ENCODE measurements at regions not wholly inside any gene's neighbourhood (a gene's known extent, or its start where the extent isn't known, plus 50 kb on each side); places are given as distances from the start of the nearest gene placed in this dataset.

DNA sequence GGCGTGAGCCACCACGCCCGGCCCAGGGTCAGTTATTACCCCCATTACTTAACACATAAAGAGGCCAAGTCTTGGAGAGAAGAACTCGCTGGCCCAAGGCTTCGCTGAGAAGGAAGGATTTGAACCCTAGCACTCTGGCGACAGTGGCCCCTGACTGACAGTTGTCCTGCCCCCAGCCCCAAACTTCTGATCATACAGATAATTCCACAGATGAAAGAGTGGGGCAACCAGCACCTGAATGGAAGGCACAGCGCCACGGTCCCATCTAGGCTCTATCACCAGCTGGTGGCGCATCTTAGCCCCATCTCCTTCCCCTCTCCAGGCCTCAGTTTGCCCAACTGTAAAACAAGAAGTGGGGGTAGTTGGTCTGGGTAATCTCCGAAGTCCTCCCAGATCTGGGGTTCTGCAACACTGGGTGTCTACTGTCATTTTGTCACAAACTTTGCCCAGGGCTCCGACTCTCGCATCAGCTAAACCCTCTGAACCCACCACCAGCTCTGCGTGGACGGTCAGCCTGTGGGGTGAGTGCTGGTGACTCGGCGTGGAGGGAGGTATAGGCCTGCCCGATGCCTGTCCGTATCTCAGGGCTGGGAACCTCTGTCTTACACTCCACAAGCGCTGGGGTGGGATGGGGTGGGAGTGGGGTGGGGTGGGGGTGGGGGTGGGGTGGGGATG lies 209.3 kb downstream of the C9orf50 start:
- TF ChIP-seq EZH2phosphoT487 (IDR thresholded peaks at IDR 0.05; ENCODE audit: borderline replicate concordance), result no peak
- TF ChIP-seq, protein P1, sequence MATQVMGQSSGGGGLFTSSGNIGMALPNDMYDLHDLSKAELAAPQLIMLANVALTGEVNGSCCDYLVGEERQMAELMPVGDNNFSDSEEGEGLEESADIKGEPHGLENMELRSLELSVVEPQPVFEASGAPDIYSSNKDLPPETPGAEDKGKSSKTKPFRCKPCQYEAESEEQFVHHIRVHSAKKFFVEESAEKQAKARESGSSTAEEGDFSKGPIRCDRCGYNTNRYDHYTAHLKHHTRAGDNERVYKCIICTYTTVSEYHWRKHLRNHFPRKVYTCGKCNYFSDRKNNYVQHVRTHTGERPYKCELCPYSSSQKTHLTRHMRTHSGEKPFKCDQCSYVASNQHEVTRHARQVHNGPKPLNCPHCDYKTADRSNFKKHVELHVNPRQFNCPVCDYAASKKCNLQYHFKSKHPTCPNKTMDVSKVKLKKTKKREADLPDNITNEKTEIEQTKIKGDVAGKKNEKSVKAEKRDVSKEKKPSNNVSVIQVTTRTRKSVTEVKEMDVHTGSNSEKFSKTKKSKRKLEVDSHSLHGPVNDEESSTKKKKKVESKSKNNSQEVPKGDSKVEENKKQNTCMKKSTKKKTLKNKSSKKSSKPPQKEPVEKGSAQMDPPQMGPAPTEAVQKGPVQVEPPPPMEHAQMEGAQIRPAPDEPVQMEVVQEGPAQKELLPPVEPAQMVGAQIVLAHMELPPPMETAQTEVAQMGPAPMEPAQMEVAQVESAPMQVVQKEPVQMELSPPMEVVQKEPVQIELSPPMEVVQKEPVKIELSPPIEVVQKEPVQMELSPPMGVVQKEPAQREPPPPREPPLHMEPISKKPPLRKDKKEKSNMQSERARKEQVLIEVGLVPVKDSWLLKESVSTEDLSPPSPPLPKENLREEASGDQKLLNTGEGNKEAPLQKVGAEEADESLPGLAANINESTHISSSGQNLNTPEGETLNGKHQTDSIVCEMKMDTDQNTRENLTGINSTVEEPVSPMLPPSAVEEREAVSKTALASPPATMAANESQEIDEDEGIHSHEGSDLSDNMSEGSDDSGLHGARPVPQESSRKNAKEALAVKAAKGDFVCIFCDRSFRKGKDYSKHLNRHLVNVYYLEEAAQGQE (IDR thresholded peaks at IDR 0.05; ENCODE audit: low read depth), result no peak
- TF ChIP-seq JUND (IDR thresholded peaks at IDR 0.05), result no peak
- TF ChIP-seq SIN3A (IDR thresholded peaks at IDR 0.05; ENCODE audit: low read depth), result no peak
- TF ChIP-seq ZFX (IDR thresholded peaks at IDR 0.05), result no peak
- TF ChIP-seq EZH2 (IDR thresholded peaks at IDR 0.05), result no peak
- TF ChIP-seq SP1 (IDR thresholded peaks at IDR 0.05; ENCODE audit: low read depth), result no peak
- TF ChIP-seq, protein P2, sequence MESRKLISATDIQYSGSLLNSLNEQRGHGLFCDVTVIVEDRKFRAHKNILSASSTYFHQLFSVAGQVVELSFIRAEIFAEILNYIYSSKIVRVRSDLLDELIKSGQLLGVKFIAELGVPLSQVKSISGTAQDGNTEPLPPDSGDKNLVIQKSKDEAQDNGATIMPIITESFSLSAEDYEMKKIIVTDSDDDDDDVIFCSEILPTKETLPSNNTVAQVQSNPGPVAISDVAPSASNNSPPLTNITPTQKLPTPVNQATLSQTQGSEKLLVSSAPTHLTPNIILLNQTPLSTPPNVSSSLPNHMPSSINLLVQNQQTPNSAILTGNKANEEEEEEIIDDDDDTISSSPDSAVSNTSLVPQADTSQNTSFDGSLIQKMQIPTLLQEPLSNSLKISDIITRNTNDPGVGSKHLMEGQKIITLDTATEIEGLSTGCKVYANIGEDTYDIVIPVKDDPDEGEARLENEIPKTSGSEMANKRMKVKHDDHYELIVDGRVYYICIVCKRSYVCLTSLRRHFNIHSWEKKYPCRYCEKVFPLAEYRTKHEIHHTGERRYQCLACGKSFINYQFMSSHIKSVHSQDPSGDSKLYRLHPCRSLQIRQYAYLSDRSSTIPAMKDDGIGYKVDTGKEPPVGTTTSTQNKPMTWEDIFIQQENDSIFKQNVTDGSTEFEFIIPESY (IDR thresholded peaks at IDR 0.05; ENCODE audit: extremely low read depth, insufficient replicate concordance, low read length), result no peak
- no peak for TF ChIP-seq ELF1 (IDR thresholded peaks at IDR 0.05; ENCODE audit: borderline replicate concordance, low read depth)
- TF ChIP-seq, protein P3, sequence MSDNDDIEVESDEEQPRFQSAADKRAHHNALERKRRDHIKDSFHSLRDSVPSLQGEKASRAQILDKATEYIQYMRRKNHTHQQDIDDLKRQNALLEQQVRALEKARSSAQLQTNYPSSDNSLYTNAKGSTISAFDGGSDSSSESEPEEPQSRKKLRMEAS (IDR thresholded peaks at IDR 0.05), result no peak
- TF ChIP-seq, protein P4, sequence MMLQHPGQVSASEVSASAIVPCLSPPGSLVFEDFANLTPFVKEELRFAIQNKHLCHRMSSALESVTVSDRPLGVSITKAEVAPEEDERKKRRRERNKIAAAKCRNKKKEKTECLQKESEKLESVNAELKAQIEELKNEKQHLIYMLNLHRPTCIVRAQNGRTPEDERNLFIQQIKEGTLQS (IDR thresholded peaks at IDR 0.05), result no peak
- TF ChIP-seq POLR2AphosphoS5 (IDR thresholded peaks at IDR 0.05; ENCODE audit: low read depth, low read length), result no peak
- TF ChIP-seq ZNF274 (IDR thresholded peaks at IDR 0.05; ENCODE audit: low read depth, low read length), result no peak
- no peak for TF ChIP-seq CBX3 (IDR thresholded peaks at IDR 0.05; ENCODE audit: low read depth)
- no peak for TF ChIP-seq POLR2A (IDR thresholded peaks at IDR 0.05; ENCODE audit: borderline replicate concordance, extremely low read depth, insufficient read depth, insufficient read length)
- ChIA-PET POLR2A (no interaction called here), RAD21 (ENCODE audit: low non-redundant PET in 1 of 2, low total read pairs in 2 of 2, uncharacterized antibody in 2 of 2, unreplicated experiment in 2 of 2) (no interaction called here)

More for the DNA sequence above, 209.3 kb downstream of the C9orf50 start:
- CTCF ChIA-PET, result no interaction called here
- Histone ChIP-seq H2AFZ (ENCODE audit: low read depth, low read length, poor library complexity, severe bottlenecking) (no peak overlapping the region), H3K4me1 (ENCODE audit: control insufficient read depth in 1 of 2, insufficient read depth in 2 of 2, low read length in 2 of 2) (peaks cover 50 to 72% of the 10 kb centered on the region in 2 experiments), H3K27me3 (ENCODE audit: insufficient read depth, low read length) (no peaks in the 10 kb centered on the region), H3K4me3 (replicated peaks in 1 of 2; ENCODE audit: low read depth in 1 of 2, low read length in 2 of 2) (no peak overlapping the region), H4K20me1 (ENCODE audit: insufficient read depth) (no peaks in the 10 kb centered on the region), H3K9ac (ENCODE audit: low read length) (no peak overlapping the region), H3K36me3 (ENCODE audit: control insufficient read depth in 1 of 2, insufficient read depth in 2 of 2, low read length in 2 of 2) (no peaks in the 10 kb centered on the region), H3K9me2 (ENCODE audit: insufficient read depth) (no peaks in the 10 kb centered on the region), H3K27ac (ENCODE audit: low read depth, low read length) (no peak overlapping the region), H3K4me2 (ENCODE audit: low read length) (no peak overlapping the region), H3K79me2 (ENCODE audit: insufficient read depth, low read length) (peaks cover 5% of the 10 kb centered on the region; the same call in 1 of the 2 replicates), H3K9me3 (ENCODE audit: control insufficient read depth in 1 of 2, insufficient read depth in 1 of 2, low read depth in 1 of 2, low read length in 2 of 2) (no peaks in the 10 kb centered on the region; a peak in 1 of 4 replicates)
- ATAC-seq (no peak), DNase-seq (ENCODE audit: low read depth, low spot score) (no peak)
- intact Hi-C loops (cut with micrococcal nuclease), result loop anchor here (2.0 to 5.0 kb wide), 3 partner anchors 51 to 237 kb away; no protein-coding TSS in a partner anchor
- no TSS peak for BruUV-seq (replicated peaks)
